ENCODE measurements at regions not wholly inside any gene's neighbourhood (a gene's known extent, or its start where the extent isn't known, plus 50 kb on each side); places are given as distances from the start of the nearest gene placed in this dataset.
"Not testable (repeated sequence)": the region's sequence is repeated elsewhere in the genome, so short reads cannot be mapped to it uniquely, and the experiment has no call there.

DNA sequence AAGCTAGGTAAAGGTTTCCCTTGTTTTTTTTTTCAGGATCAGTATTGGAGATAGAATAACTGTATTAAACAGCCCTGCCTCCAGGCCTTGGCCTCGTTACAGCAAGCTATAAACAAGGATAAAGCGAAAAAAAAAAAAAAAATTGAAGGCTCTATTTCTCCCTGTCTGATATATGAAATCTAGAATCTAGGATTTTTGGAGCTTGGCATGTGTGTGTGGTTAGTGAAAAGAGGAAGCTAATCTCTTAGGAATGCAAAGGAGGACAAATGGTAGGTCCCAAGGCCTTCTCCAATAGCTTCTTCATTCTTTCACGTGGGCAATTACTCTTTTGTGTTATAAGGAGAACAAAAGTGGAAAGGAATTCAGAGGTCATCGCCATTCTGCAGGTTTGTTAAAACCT is 470.3 kb downstream of the TMEM114 start:
- FAIRE-seq: no peak
- Histone ChIP-seq H3K4me3 (ENCODE audit: control insufficient read depth in 2 of 3, extremely low read depth in 1 of 3, insufficient read depth in 2 of 3, low read depth in 1 of 3, low read length in 3 of 3) (no peak overlapping the region), H3K27ac (ENCODE audit: control insufficient read depth, insufficient read depth, low read length) (no peak overlapping the region)

DNA sequence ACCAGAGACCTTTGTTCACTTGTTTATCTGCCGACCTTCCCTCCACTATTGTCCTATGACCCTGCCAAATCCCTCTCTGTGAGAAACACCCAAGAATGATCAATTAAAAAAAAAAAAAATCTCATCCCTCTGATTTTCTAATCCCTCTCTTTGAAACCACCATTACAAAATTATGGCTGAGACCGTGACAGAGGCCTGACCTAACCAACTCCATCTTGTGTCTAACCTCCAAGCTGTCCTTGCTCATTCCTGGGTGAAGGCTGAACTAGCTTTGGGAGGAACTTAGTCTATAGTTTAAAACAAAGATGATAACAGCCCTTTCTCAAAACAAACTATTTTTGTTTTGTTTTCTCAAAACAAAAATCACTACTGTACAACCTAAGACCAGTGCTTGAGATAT is 474.5 kb downstream of the TMEM114 start:
- Histone ChIP-seq H3K79me2 (ENCODE audit: control insufficient read depth, insufficient read depth, low read length) (no peaks in the 10 kb centered on the region), H4K20me1 (ENCODE audit: control insufficient read depth, extremely low read depth, insufficient read depth, low read length) (no peaks in the 10 kb centered on the region), H3K4me3 (ENCODE audit: control insufficient read depth in 2 of 3, extremely low read depth in 1 of 3, insufficient read depth in 2 of 3, low read depth in 1 of 3, low read length in 3 of 3) (no peak overlapping the region), H3K36me3 (ENCODE audit: control insufficient read depth in 2 of 2, extremely low read depth in 1 of 2, insufficient read depth in 2 of 2, low read length in 2 of 2) (no peaks in the 10 kb centered on the region), H3K9me1 (ENCODE audit: control insufficient read depth, extremely low read depth, insufficient read depth, low read length) (no peaks in the 10 kb centered on the region), H3K27me3 (ENCODE audit: control insufficient read depth, extremely low read depth, insufficient read depth, low read length) (no peaks in the 10 kb centered on the region), H3K9me3 (ENCODE audit: control insufficient read depth, low read depth, low read length) (no peaks in the 10 kb centered on the region), H3K27ac (ENCODE audit: control insufficient read depth, insufficient read depth, low read length) (no peak overlapping the region), H3K4me1 (ENCODE audit: control insufficient read depth, extremely low read depth, insufficient read depth, low read length) (no peaks in the 10 kb centered on the region), H3K9ac (ENCODE audit: control insufficient read depth, extremely low read depth, insufficient read depth, low read length) (no peak overlapping the region), H2AFZ (ENCODE audit: control insufficient read depth, low read length) (no peak overlapping the region), H3K4me2 (ENCODE audit: control insufficient read depth, extremely low read depth, insufficient read depth, low read depth, low read length) (no peak overlapping the region)
- no peak for DNase-seq (ENCODE audit: low read depth, low spot score)
- dilution Hi-C loops (cut with MboI; ENCODE audit: extremely low pct_ligation_motif_present, low sequenced_read_pairs): no loop called here
- FAIRE-seq: no peak
- no peak for TF ChIP-seq EZH2 (IDR thresholded peaks at IDR 0.05; ENCODE audit: low read length)
- TF ChIP-seq, protein P1, sequence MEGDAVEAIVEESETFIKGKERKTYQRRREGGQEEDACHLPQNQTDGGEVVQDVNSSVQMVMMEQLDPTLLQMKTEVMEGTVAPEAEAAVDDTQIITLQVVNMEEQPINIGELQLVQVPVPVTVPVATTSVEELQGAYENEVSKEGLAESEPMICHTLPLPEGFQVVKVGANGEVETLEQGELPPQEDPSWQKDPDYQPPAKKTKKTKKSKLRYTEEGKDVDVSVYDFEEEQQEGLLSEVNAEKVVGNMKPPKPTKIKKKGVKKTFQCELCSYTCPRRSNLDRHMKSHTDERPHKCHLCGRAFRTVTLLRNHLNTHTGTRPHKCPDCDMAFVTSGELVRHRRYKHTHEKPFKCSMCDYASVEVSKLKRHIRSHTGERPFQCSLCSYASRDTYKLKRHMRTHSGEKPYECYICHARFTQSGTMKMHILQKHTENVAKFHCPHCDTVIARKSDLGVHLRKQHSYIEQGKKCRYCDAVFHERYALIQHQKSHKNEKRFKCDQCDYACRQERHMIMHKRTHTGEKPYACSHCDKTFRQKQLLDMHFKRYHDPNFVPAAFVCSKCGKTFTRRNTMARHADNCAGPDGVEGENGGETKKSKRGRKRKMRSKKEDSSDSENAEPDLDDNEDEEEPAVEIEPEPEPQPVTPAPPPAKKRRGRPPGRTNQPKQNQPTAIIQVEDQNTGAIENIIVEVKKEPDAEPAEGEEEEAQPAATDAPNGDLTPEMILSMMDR (optimal IDR thresholded peaks at IDR 0.05 in 1 of 3, IDR thresholded peaks at IDR 0.05 in 1 of 3, conservative IDR thresholded peaks at IDR 0.05 in 1 of 3; ENCODE audit: extremely low read depth in 1 of 3, insufficient read depth in 2 of 3, low read length in 3 of 3): no peak

More for the DNA sequence above, 470.3 kb downstream of the TMEM114 start:
- no peaks in the 10 kb centered on the region for H3K79me2 ChIP-seq (ENCODE audit: control insufficient read depth, insufficient read depth, low read length)
- peaks cover 3% of the 10 kb centered on the region for H3K9me3 ChIP-seq (ENCODE audit: control insufficient read depth, low read depth, low read length)
- no peaks in the 10 kb centered on the region for H3K4me1 ChIP-seq (ENCODE audit: control insufficient read depth, extremely low read depth, insufficient read depth, low read length)
- no peaks in the 10 kb centered on the region for H3K9me1 ChIP-seq (ENCODE audit: control insufficient read depth, extremely low read depth, insufficient read depth, low read length)
- no peak overlapping the region for H3K4me2 ChIP-seq (ENCODE audit: control insufficient read depth, extremely low read depth, insufficient read depth, low read depth, low read length)
- no peak overlapping the region for H2AFZ ChIP-seq (ENCODE audit: control insufficient read depth, low read length)
- no peak overlapping the region for H3K9ac ChIP-seq (ENCODE audit: control insufficient read depth, extremely low read depth, insufficient read depth, low read length)
- no peak for DNase-seq (ENCODE audit: low read depth, low spot score)
- no peaks in the 10 kb centered on the region for H3K27me3 ChIP-seq (ENCODE audit: control insufficient read depth, extremely low read depth, insufficient read depth, low read length)
- no peaks in the 10 kb centered on the region for H3K36me3 ChIP-seq (ENCODE audit: control insufficient read depth in 2 of 2, extremely low read depth in 1 of 2, insufficient read depth in 2 of 2, low read length in 2 of 2)
- H4K20me1 ChIP-seq (ENCODE audit: control insufficient read depth, extremely low read depth, insufficient read depth, low read length): no peaks in the 10 kb centered on the region
- dilution Hi-C loops (cut with MboI; ENCODE audit: extremely low pct_ligation_motif_present, low sequenced_read_pairs): no loop called here
- TF ChIP-seq EZH2 (IDR thresholded peaks at IDR 0.05; ENCODE audit: low read length): no peak
- TF ChIP-seq, protein P1 (optimal IDR thresholded peaks at IDR 0.05 in 1 of 3, IDR thresholded peaks at IDR 0.05 in 1 of 3, conservative IDR thresholded peaks at IDR 0.05 in 1 of 3; ENCODE audit: extremely low read depth in 1 of 3, insufficient read depth in 2 of 3, low read length in 3 of 3): no peak

DNA sequence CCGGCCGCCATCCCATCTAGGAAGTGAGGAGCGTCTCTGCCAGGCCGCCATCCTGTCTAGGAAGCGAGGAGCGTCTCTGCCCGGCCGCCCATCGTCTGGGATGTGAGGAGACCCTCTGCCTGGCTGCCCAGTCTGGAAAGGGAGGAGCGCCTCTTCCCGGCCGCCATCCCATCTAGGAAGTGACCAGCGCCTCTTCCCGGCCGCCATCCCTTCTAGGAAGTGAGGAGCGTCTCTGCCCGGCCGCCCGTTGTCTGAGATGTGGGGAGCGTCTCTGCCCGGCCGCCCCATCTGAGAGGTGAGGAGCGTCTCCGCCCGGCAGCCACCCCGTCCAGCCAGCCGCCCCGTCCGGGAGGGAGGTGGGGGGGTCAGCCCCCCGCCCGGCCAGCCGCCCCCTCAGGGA is 475.4 kb downstream of the TMEM114 start:
- H3K27ac ChIP-seq (ENCODE audit: control insufficient read depth, insufficient read depth, low read length); DNase-seq (ENCODE audit: low read depth, low spot score); H3K27me3 ChIP-seq (ENCODE audit: control insufficient read depth, extremely low read depth, insufficient read depth, low read length); H3K9ac ChIP-seq (ENCODE audit: control insufficient read depth, extremely low read depth, insufficient read depth, low read length); H3K4me1 ChIP-seq (ENCODE audit: control insufficient read depth, extremely low read depth, insufficient read depth, low read length); H3K79me2 ChIP-seq (ENCODE audit: control insufficient read depth, insufficient read depth, low read length); H3K9me3 ChIP-seq (ENCODE audit: control insufficient read depth, low read depth, low read length); H3K4me2 ChIP-seq (ENCODE audit: control insufficient read depth, extremely low read depth, insufficient read depth, low read depth, low read length); H2AFZ ChIP-seq (ENCODE audit: control insufficient read depth, low read length); FAIRE-seq; H3K36me3 ChIP-seq (ENCODE audit: control insufficient read depth in 2 of 2, extremely low read depth in 1 of 2, insufficient read depth in 2 of 2, low read length in 2 of 2); dilution Hi-C loops (cut with MboI; ENCODE audit: extremely low pct_ligation_motif_present, low sequenced_read_pairs); H4K20me1 ChIP-seq (ENCODE audit: control insufficient read depth, extremely low read depth, insufficient read depth, low read length); H3K9me1 ChIP-seq (ENCODE audit: control insufficient read depth, extremely low read depth, insufficient read depth, low read length); H3K4me3 ChIP-seq (ENCODE audit: control insufficient read depth in 2 of 3, extremely low read depth in 1 of 3, insufficient read depth in 2 of 3, low read depth in 1 of 3, low read length in 3 of 3): not testable (repeated sequence)
